HG03159 (cell line): ENCODE measurements at regions not wholly inside any gene's neighbourhood (a gene's known extent, or its start where the extent isn't known, plus 50 kb on each side); places are given as distances from the start of the nearest gene placed in this dataset.

Experiments used
- ATAC-seq: cut with Tn5 transposase; IDR thresholded peaks from one replicate; pipeline ENCODE4 v1.9.1; 2021; ENCODE audit warnings: mild to moderate bottlenecking, moderate library complexity; ENCODE audit not compliant: unreplicated experiment

GRCh38 chr15:62566248-62566647 is 401.2 kb upstream of the C2CD4B start:
- ATAC-seq, result no peak

- ATAC-seq, result no peak
Observed at GRCh38 chr15:62567501-62567900, 402.4 kb upstream of the C2CD4B start.

GRCh38 chr15:62568004-62568403 is 402.9 kb upstream of the C2CD4B start:
- no peak for ATAC-seq

GRCh38 chr15:62568702-62569101 is 403.6 kb upstream of the C2CD4B start:
- no peak for ATAC-seq

GRCh38 chr15:62569460-62570404 is 404.6 kb upstream of the C2CD4B start:
- no peak for ATAC-seq

- ATAC-seq, result no peak
Observed at GRCh38 chr15:62570405-62570783, 405.3 kb upstream of the C2CD4B start.

- ATAC-seq, result no peak
Observed at GRCh38 chr15:62571072-62571471, 406.0 kb upstream of the C2CD4B start.

- no peak for ATAC-seq
Observed at GRCh38 chr15:62572797-62573196, 407.7 kb upstream of the C2CD4B start.

GRCh38 chr15:62573876-62574275 is 408.8 kb upstream of the C2CD4B start:
- ATAC-seq, result no peak

GRCh38 chr15:62578546-62578945 is 413.5 kb upstream of the C2CD4B start:
- no peak for ATAC-seq

GRCh38 chr15:62578960-62579359 is 413.9 kb upstream of the C2CD4B start:
- ATAC-seq, result no peak

- no peak for ATAC-seq
Observed at GRCh38 chr15:62579842-62580241, 414.8 kb upstream of the C2CD4B start.

GRCh38 chr15:62582580-62582979 is 417.5 kb upstream of the C2CD4B start:
- no peak for ATAC-seq

- no peak for ATAC-seq
Observed at GRCh38 chr15:62584301-62585235, 419.5 kb upstream of the C2CD4B start.

- ATAC-seq, result no peak
Observed at GRCh38 chr15:62588938-62589670, 424.0 kb upstream of the C2CD4B start.

GRCh38 chr15:62591842-62592838 is 427.1 kb upstream of the C2CD4B start:
- no peak for ATAC-seq

GRCh38 chr15:62592920-62593319 is 427.8 kb upstream of the C2CD4B start:
- ATAC-seq, result no peak

GRCh38 chr15:62593681-62594399 is 428.8 kb upstream of the C2CD4B start:
- ATAC-seq, result no peak

GRCh38 chr15:62598217-62598616 is 433.1 kb upstream of the C2CD4B start:
- ATAC-seq, result no peak
